SK-N-MC (cell line): ENCODE measurements at regions not wholly inside any gene's neighbourhood (a gene's known extent, or its start where the extent isn't known, plus 50 kb on each side); places are given as distances from the start of the nearest gene placed in this dataset.

Experiments used
- EZH2 ChIP-seq: fragments of 200-600 bp; sonication (generic); IDR thresholded peaks from one replicate; pipeline ENCODE4 v1.6.1; 2017; ENCODE audit warnings: antibody characterized with exemption
- FOXP2 ChIP-seq: optimal IDR thresholded peaks from 2 replicates; pipeline ENCODE3; 2011; ENCODE audit warnings: mild to moderate bottlenecking, moderate library complexity; ENCODE audit not compliant: insufficient read depth; ENCODE audit errors: extremely low read length, control extremely low read depth
- POLR2AphosphoS5 ChIP-seq: IDR thresholded peaks from 2 replicates; pipeline ENCODE4 v1.6.1; 2012; ENCODE audit warnings: mild to moderate bottlenecking, low read depth, low read length, borderline replicate concordance

- TF ChIP-seq POLR2AphosphoS5 = no peak
- TF ChIP-seq FOXP2 = no peak
- TF ChIP-seq EZH2 = no peak
These were observed 632.3 kb downstream of the PDHA2 start for GRCh38 chr4:96471956-96472867.
